HCT116 (cell line): ENCODE measurements at regions not wholly inside any gene's neighbourhood (a gene's known extent, or its start where the extent isn't known, plus 50 kb on each side); places are given as distances from the start of the nearest gene placed in this dataset.

Source experiments
- ATAC-seq: fragments of 200-7000 bp; cut with Tn5 transposase; 2 replicates; pipeline ENCODE4 v1.9.1; 2020; ENCODE audit warnings: mild to moderate bottlenecking, moderate library complexity
- BruUV-seq: library from RNA; stranded (reverse); fragments of 400-500 nt; replicated peaks from 2 replicates; lab custom pipeline; 2021; lab: Mats Ljungman, UMichigan
- CTCF ChIA-PET: fragments of 300-600 bp; sonication (Branson Sonifier 250); formaldehyde crosslinking; loops from one replicate; lab custom pipeline; 2021; ENCODE audit warnings: antibody characterized with exemption; lab: Charles Lee
- POLR2A ChIA-PET: fragments of 300-600, 350-600 bp; sonication (Branson Sonifier 250); formaldehyde crosslinking; loops from one replicate; lab custom pipeline; 2021; ENCODE audit warnings: antibody characterized with exemption; lab: Charles Lee
- RAD21 ChIA-PET, 2 experiments: fragments of 300-600 bp; sonication (Branson Sonifier 250); formaldehyde crosslinking; loops; one replicate each; lab custom pipeline; 2023; ENCODE audit warnings: low total read pairs in 2 of 2; ENCODE audit not compliant: uncharacterized antibody in 2 of 2, unreplicated experiment in 2 of 2, low non-redundant PET in 1 of 2; lab: Charles Lee
- DNase-seq: peaks from one replicate; pipeline ENCODE4 v3.0.0-alpha.2; 2010; ENCODE audit warnings: low read depth, low spot score
- H2AFZ ChIP-seq: fragments of 200-600 bp; shearing (Covaris generic), sonication (generic); 2 replicates; pipeline ENCODE4 v1.6.1; 2017; ENCODE audit warnings: low read depth, mixed run types, mixed read lengths, antibody characterized with exemption, low read length; ENCODE audit not compliant: poor library complexity, severe bottlenecking
- H3K27ac ChIP-seq: 2 replicates; pipeline ENCODE4 v1.5.1; 2012; ENCODE audit warnings: low read depth, low read length
- H3K27me3 ChIP-seq: fragments of 200-600 bp; sonication (generic); 2 replicates; pipeline ENCODE4 v1.6.1; 2016; ENCODE audit warnings: mixed run types, low read length, mixed read lengths; ENCODE audit not compliant: insufficient read depth
- H3K36me3 ChIP-seq, 2 experiments: fragments of 200-500 bp in 1 of 2; fragments of 200-600 bp in 1 of 2; sonication (Bioruptor generic) in 1 of 2; sonication (generic) in 1 of 2; 2 replicates each; pipeline versions ENCODE4 v1.5.1 to v1.6.1; 2014 to 2016; ENCODE audit warnings: low read length in 2 of 2, inconsistent platforms in 1 of 2, mixed read lengths in 1 of 2, mixed run types in 1 of 2; ENCODE audit not compliant: insufficient read depth in 2 of 2, control insufficient read depth in 1 of 2
- H3K4me1 ChIP-seq, 2 experiments: fragments of 200-600 bp in 1 of 2; sonication (generic) in 1 of 2; 2 replicates each; pipeline versions ENCODE4 v1.5.1 to v1.6.1; 2012 to 2017; ENCODE audit warnings: low read length in 2 of 2, inconsistent platforms in 1 of 2, mild to moderate bottlenecking in 1 of 2, mixed read lengths in 1 of 2, mixed run types in 1 of 2, moderate library complexity in 1 of 2; ENCODE audit not compliant: insufficient read depth in 2 of 2, control insufficient read depth in 1 of 2
- H3K4me2 ChIP-seq: fragments of 200-600 bp; sonication (generic); 2 replicates; pipeline ENCODE4 v1.6.1; 2017; ENCODE audit warnings: mixed run types, low read length, mixed read lengths
- H3K4me3 ChIP-seq, 2 experiments: fragments of 200-600 bp in 1 of 2; sonication (generic) in 1 of 2; replicated peaks in 1 of 2; 2 replicates each; pipeline ENCODE4 v1.5.1; 2011 to 2016; ENCODE audit warnings: low read length in 2 of 2, control low read depth in 1 of 2, low read depth in 1 of 2, mild to moderate bottlenecking in 1 of 2, mixed read lengths in 1 of 2, mixed run types in 1 of 2
- H3K79me2 ChIP-seq: fragments of 200-600 bp; sonication (generic); 2 replicates; pipeline ENCODE4 v1.6.1; 2017; ENCODE audit warnings: mild to moderate bottlenecking, mixed run types, low read length, moderate library complexity, mixed read lengths; ENCODE audit not compliant: insufficient read depth
- H3K9ac ChIP-seq: fragments of 200-600 bp; sonication (generic); 2 replicates; pipeline ENCODE4 v1.6.1; 2016; ENCODE audit warnings: low read length, mixed read lengths
- H3K9me2 ChIP-seq: fragments of 200-600 bp; sonication (generic), shearing (Covaris generic); 2 replicates; pipeline ENCODE4 v1.6.1; 2017; ENCODE audit warnings: mixed run types, mild to moderate bottlenecking, moderate library complexity; ENCODE audit not compliant: insufficient read depth
- H3K9me3 ChIP-seq, 2 experiments: fragments of 200-500 bp in 1 of 2; fragments of 200-600 bp in 1 of 2; sonication (Bioruptor generic) in 1 of 2; sonication (generic) in 1 of 2; 2 replicates each; pipeline ENCODE4 v1.6.1; 2014 to 2017; ENCODE audit warnings: low read length in 2 of 2, mixed read lengths in 2 of 2, inconsistent platforms in 1 of 2, low read depth in 1 of 2, mild to moderate bottlenecking in 1 of 2, mixed run types in 1 of 2, moderate library complexity in 1 of 2; ENCODE audit not compliant: control insufficient read depth in 1 of 2, insufficient read depth in 1 of 2
- H4K20me1 ChIP-seq: fragments of 200-600 bp; sonication (generic), shearing (Covaris generic); 2 replicates; pipeline ENCODE4 v1.6.1; 2017; ENCODE audit warnings: mixed run types, mild to moderate bottlenecking, moderate library complexity; ENCODE audit not compliant: insufficient read depth
- CBX3 ChIP-seq: IDR thresholded peaks from 2 replicates; pipeline ENCODE4 v1.6.1; 2012; ENCODE audit warnings: low read depth
- CEBPB ChIP-seq: IDR thresholded peaks from 2 replicates; pipeline ENCODE4 v1.6.1; 2012; ENCODE audit warnings: low read depth
- EGR1 ChIP-seq: IDR thresholded peaks from 2 replicates; pipeline ENCODE4 v1.6.1; 2012; ENCODE audit warnings: low read depth
- EZH2phosphoT487 ChIP-seq: fragments of 200-600 bp; IDR thresholded peaks from 2 replicates; pipeline ENCODE4 v1.6.1; 2018; ENCODE audit warnings: antibody characterized with exemption, borderline replicate concordance
- FOSL1 ChIP-seq: IDR thresholded peaks from 2 replicates; pipeline ENCODE4 v1.6.1; 2012; ENCODE audit warnings: low read depth
- POLR2A ChIP-seq: IDR thresholded peaks from 2 replicates; pipeline ENCODE4 v1.7.0; 2011; ENCODE audit warnings: borderline replicate concordance; ENCODE audit not compliant: insufficient read depth, insufficient read length; ENCODE audit errors: extremely low read depth
- POLR2AphosphoS5 ChIP-seq: IDR thresholded peaks from 2 replicates; pipeline ENCODE4 v1.6.1; 2011; ENCODE audit warnings: mild to moderate bottlenecking, low read depth, low read length, moderate library complexity
- SIN3A ChIP-seq: IDR thresholded peaks from 2 replicates; pipeline ENCODE4 v1.6.1; 2012; ENCODE audit warnings: low read depth
- SP1 ChIP-seq: IDR thresholded peaks from 2 replicates; pipeline ENCODE4 v1.6.1; 2012; ENCODE audit warnings: low read depth
- TCF7L2 ChIP-seq: IDR thresholded peaks from 2 replicates; pipeline ENCODE4 v1.7.0; 2011; ENCODE audit warnings: borderline replicate concordance, inconsistent platforms; ENCODE audit not compliant: insufficient read depth, insufficient read length; ENCODE audit errors: extremely low read depth
- YY1 ChIP-seq: IDR thresholded peaks from 2 replicates; pipeline ENCODE4 v1.6.1; 2011; ENCODE audit warnings: low read length, low read depth, moderate library complexity, mild to moderate bottlenecking; ENCODE audit not compliant: insufficient replicate concordance; ENCODE audit errors: extremely low read depth
- ZFX ChIP-seq: fragments of 450-650 bp; IDR thresholded peaks from 2 replicates; pipeline ENCODE4 v1.6.1; 2017
- ZNF274 ChIP-seq: fragments of 200-500 bp; sonication (Bioruptor generic); IDR thresholded peaks from 2 replicates; pipeline ENCODE4 v1.6.1; 2014; ENCODE audit warnings: mild to moderate bottlenecking, low read depth, low read length, inconsistent platforms
- intact Hi-C: fragments of 100-400 bp; cut with micrococcal nuclease; formaldehyde crosslinking; loops from 2 replicates; pipeline ENCODE4 v1.10.0; 2022
- TF ChIP-seq, protein P1 (sequence below): IDR thresholded peaks from 2 replicates; pipeline ENCODE4 v1.6.1; 2012
- TF ChIP-seq, protein P2 (sequence below): IDR thresholded peaks from 2 replicates; pipeline ENCODE4 v1.6.1; 2011; ENCODE audit warnings: mild to moderate bottlenecking, low read length, moderate library complexity; ENCODE audit not compliant: insufficient replicate concordance; ENCODE audit errors: extremely low read depth
- TF ChIP-seq, protein P3 (sequence below), 3 experiments: fragments of 200-600 bp in 1 of 3; sonication (generic) in 1 of 3; IDR thresholded peaks in 2 of 3; conservative IDR thresholded peaks in 1 of 3; 2 replicates each; pipeline ENCODE4 v1.5.1; 2012 to 2017; ENCODE audit warnings: low read depth in 2 of 3, low read length in 2 of 3, antibody characterized with exemption in 1 of 3, borderline replicate concordance in 1 of 3, control low read depth in 1 of 3, mild to moderate bottlenecking in 1 of 3, mixed read lengths in 1 of 3, mixed run types in 1 of 3, moderate library complexity in 1 of 3; ENCODE audit not compliant: insufficient read depth in 1 of 3

DNA sequence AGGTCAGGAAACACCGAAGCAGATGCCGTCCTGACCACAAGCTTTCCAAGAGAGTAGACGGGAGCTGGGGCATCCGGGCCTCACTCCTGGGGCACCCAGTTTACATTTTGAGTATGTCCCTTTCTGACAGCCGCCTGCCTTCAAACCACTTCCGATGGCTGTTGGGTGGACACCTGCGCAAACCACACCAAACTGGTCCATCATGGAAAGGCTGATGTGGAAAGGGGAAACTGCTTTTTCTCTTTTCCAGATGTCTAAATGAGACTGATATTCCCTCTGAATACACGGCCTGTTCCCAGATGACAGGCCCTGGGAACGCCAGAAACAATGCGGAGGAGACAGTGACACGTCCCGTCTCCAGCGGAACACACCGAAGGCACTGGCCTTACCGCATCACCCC is 290.0 kb upstream of the SALL3 start:
- CTCF ChIA-PET = no interaction called here
- RAD21 ChIA-PET = no interaction called here

More for the DNA sequence above, 290.0 kb upstream of the SALL3 start:
- Histone ChIP-seq H3K9me3 (no peaks in the 10 kb centered on the region), H3K79me2 (no peaks in the 10 kb centered on the region), H3K4me3 (no peak overlapping the region), H2AFZ (no peak overlapping the region), H3K4me2 (no peak overlapping the region), H3K27ac (no peak overlapping the region), H3K9ac (no peak overlapping the region), H3K27me3 (0 out of 2 replicates have a peak, but pooled peaks cover 8% of the 10 kb centered on the region), H4K20me1 (no peaks in the 10 kb centered on the region), H3K9me2 (no peaks in the 10 kb centered on the region), H3K36me3 (no peaks in the 10 kb centered on the region), H3K4me1 (no peaks in the 10 kb centered on the region)
- no TSS peak for BruUV-seq
- ATAC-seq (no peak), DNase-seq (no peak)
- TF ChIP-seq CEBPB = no peak
- no peak for TF ChIP-seq POLR2AphosphoS5
- no peak for TF ChIP-seq CBX3
- TF ChIP-seq, protein P1, sequence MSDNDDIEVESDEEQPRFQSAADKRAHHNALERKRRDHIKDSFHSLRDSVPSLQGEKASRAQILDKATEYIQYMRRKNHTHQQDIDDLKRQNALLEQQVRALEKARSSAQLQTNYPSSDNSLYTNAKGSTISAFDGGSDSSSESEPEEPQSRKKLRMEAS = no peak
- no peak for TF ChIP-seq SP1
- TF ChIP-seq FOSL1 = no peak
- no peak for TF ChIP-seq ZNF274
- TF ChIP-seq EGR1 = no peak
- no peak for TF ChIP-seq YY1
- TF ChIP-seq SIN3A = no peak
- TF ChIP-seq POLR2A = no peak
- TF ChIP-seq, protein P2, sequence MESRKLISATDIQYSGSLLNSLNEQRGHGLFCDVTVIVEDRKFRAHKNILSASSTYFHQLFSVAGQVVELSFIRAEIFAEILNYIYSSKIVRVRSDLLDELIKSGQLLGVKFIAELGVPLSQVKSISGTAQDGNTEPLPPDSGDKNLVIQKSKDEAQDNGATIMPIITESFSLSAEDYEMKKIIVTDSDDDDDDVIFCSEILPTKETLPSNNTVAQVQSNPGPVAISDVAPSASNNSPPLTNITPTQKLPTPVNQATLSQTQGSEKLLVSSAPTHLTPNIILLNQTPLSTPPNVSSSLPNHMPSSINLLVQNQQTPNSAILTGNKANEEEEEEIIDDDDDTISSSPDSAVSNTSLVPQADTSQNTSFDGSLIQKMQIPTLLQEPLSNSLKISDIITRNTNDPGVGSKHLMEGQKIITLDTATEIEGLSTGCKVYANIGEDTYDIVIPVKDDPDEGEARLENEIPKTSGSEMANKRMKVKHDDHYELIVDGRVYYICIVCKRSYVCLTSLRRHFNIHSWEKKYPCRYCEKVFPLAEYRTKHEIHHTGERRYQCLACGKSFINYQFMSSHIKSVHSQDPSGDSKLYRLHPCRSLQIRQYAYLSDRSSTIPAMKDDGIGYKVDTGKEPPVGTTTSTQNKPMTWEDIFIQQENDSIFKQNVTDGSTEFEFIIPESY = no peak
- TF ChIP-seq ZFX = no peak
- TF ChIP-seq, protein P3, sequence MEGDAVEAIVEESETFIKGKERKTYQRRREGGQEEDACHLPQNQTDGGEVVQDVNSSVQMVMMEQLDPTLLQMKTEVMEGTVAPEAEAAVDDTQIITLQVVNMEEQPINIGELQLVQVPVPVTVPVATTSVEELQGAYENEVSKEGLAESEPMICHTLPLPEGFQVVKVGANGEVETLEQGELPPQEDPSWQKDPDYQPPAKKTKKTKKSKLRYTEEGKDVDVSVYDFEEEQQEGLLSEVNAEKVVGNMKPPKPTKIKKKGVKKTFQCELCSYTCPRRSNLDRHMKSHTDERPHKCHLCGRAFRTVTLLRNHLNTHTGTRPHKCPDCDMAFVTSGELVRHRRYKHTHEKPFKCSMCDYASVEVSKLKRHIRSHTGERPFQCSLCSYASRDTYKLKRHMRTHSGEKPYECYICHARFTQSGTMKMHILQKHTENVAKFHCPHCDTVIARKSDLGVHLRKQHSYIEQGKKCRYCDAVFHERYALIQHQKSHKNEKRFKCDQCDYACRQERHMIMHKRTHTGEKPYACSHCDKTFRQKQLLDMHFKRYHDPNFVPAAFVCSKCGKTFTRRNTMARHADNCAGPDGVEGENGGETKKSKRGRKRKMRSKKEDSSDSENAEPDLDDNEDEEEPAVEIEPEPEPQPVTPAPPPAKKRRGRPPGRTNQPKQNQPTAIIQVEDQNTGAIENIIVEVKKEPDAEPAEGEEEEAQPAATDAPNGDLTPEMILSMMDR (IDR thresholded peaks at IDR 0.05 in 2 of 3, conservative IDR thresholded peaks at IDR 0.05 in 1 of 3; ENCODE audit: borderline replicate concordance in 1 of 3, insufficient read depth in 1 of 3, low read depth in 2 of 3, low read length in 2 of 3) = no peak
- TF ChIP-seq EZH2phosphoT487 = no peak
- TF ChIP-seq TCF7L2 = no peak
- POLR2A ChIA-PET = no interaction called here
- intact Hi-C loops = no loop called here
